HG02885 (cell line): ENCODE measurements at regions not wholly inside any gene's neighbourhood (a gene's known extent, or its start where the extent isn't known, plus 50 kb on each side); places are given as distances from the start of the nearest gene placed in this dataset.
"Not testable (repeated sequence)": the region's sequence is repeated elsewhere in the genome, so short reads cannot be mapped to it uniquely, and the experiment has no call there.

Source experiments
- ATAC-seq: cut with Tn5 transposase; IDR thresholded peaks from one replicate; pipeline ENCODE4 v1.9.1; 2021; ENCODE audit warnings: mild to moderate bottlenecking; ENCODE audit not compliant: unreplicated experiment, poor library complexity

GRCh38 chr13:62839338-62839737 is 1423.7 kb upstream of the PCDH20 start:
- no peak for ATAC-seq

- ATAC-seq, result no peak
These were observed 1423.3 kb upstream of the PCDH20 start for GRCh38 chr13:62838929-62839328.

- no peak for ATAC-seq
These were observed 1422.2 kb upstream of the PCDH20 start for GRCh38 chr13:62837895-62838294.

GRCh38 chr13:62829486-62829885 is 1413.8 kb upstream of the PCDH20 start:
- no peak for ATAC-seq

GRCh38 chr13:62799931-62800436 is 1384.3 kb upstream of the PCDH20 start:
- ATAC-seq, result no peak

- no peak for ATAC-seq
These were observed 1383.4 kb upstream of the PCDH20 start for GRCh38 chr13:62799038-62799535.

GRCh38 chr13:62793850-62794249 is 1378.2 kb upstream of the PCDH20 start:
- ATAC-seq, result no peak

- ATAC-seq, result no peak
These were observed 1366.2 kb upstream of the PCDH20 start for GRCh38 chr13:62781866-62782265.

- ATAC-seq, result no peak
These were observed 1363.5 kb upstream of the PCDH20 start for GRCh38 chr13:62779161-62779560.

GRCh38 chr13:62767473-62767872 is 1351.8 kb upstream of the PCDH20 start:
- ATAC-seq, result no peak

- no peak for ATAC-seq
These were observed 1345.1 kb upstream of the PCDH20 start for GRCh38 chr13:62760724-62761123.

GRCh38 chr13:62747629-62748028 is 1332.0 kb upstream of the PCDH20 start:
- no peak for ATAC-seq

GRCh38 chr13:62747152-62747551 is 1331.5 kb upstream of the PCDH20 start:
- no peak for ATAC-seq

- ATAC-seq, result not testable (repeated sequence)
These were observed 1314.1 kb upstream of the PCDH20 start for GRCh38 chr13:62729746-62730145.

- no peak for ATAC-seq
These were observed 1306.2 kb upstream of the PCDH20 start for GRCh38 chr13:62721893-62722292.

GRCh38 chr13:62711948-62712347 is 1296.3 kb upstream of the PCDH20 start:
- ATAC-seq, result not testable (repeated sequence)

- no peak for ATAC-seq
These were observed 1295.1 kb upstream of the PCDH20 start for GRCh38 chr13:62710787-62711186.

- ATAC-seq, result no peak
These were observed 1290.4 kb upstream of the PCDH20 start for GRCh38 chr13:62706048-62706447.

- no peak for ATAC-seq
These were observed 1289.2 kb upstream of the PCDH20 start for GRCh38 chr13:62704875-62705274.

GRCh38 chr13:62702502-62702901 is 1286.9 kb upstream of the PCDH20 start:
- ATAC-seq, result no peak

- no peak for ATAC-seq
These were observed 1282.1 kb upstream of the PCDH20 start for GRCh38 chr13:62697701-62698100.

GRCh38 chr13:62696490-62696889 is 1280.8 kb upstream of the PCDH20 start:
- ATAC-seq, result no peak

GRCh38 chr13:62687732-62688131 is 1272.1 kb upstream of the PCDH20 start:
- no peak for ATAC-seq
